Transverse colon (tissue), 3 donors: ENCODE measurements at regions not wholly inside any gene's neighbourhood (a gene's known extent, or its start where the extent isn't known, plus 50 kb on each side); places are given as distances from the start of the nearest gene placed in this dataset.

Experiments
- EP300 ChIP-seq: sonication (generic); formaldehyde crosslinking; IDR thresholded peaks from one replicate; pipeline ENCODE4 v1.6.1; 2017; ENCODE audit warnings: antibody characterized with exemption, low read depth
- POLR2A ChIP-seq: fragments of 450-650 bp; IDR thresholded peaks from one replicate; pipeline ENCODE4 v1.6.1; 2016; ENCODE audit warnings: antibody characterized with exemption, mild to moderate bottlenecking, moderate library complexity
- POLR2AphosphoS5 ChIP-seq, 3 donors: sonication (generic); formaldehyde crosslinking; IDR thresholded peaks; one replicate each; pipeline ENCODE4 v1.6.1; 2016; ENCODE audit warnings: antibody characterized with exemption in 3 of 3

DNA sequence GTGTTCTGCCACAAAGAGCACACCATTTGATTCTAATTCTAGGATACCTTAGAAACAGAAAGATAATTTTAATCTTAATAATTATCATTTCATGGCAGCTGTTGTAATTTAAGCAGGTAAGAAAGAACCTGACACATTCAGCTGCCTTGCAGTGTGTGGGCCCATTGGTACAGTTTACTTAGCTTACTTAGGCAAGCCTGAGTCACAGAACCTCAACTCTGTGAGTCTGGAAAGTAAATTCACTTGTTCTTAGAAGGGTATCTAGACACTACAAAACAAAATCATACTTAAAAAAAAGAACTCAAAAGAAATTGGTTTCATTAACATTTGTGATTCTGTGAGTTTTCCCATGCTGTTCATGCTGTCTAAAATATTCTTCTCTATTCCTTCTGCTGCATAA is 956.3 kb upstream of the SLC39A10 start:
- TF ChIP-seq EP300 (no peak), POLR2A (no peak), POLR2AphosphoS5 (IDR thresholded peaks at IDR 0.05) (no peak)
